ENCODE measurements at regions not wholly inside any gene's neighbourhood (a gene's known extent, or its start where the extent isn't known, plus 50 kb on each side); places are given as distances from the start of the nearest gene placed in this dataset.

- no peaks in the 10 kb centered on the region for H3K9me2 ChIP-seq (replicated peaks; ENCODE audit: control insufficient read depth, low read length)
- H3K4me3 ChIP-seq (ENCODE audit: low read length) = no peak overlapping the region
- no peaks in the 10 kb centered on the region for H3K9me3 ChIP-seq (ENCODE audit: control insufficient read depth, insufficient read depth, low read length)
- no peaks in the 10 kb centered on the region for H3K4me1 ChIP-seq (ENCODE audit: control insufficient read depth, low read length)
- H3K27me3 ChIP-seq (ENCODE audit: control insufficient read depth, low read length) = 0 out of 2 replicates have a peak, but pooled peaks cover 3% of the 10 kb centered on the region
- H3K36me3 ChIP-seq (ENCODE audit: control insufficient read depth, low read length) = no peaks in the 10 kb centered on the region
- no peaks in the 10 kb centered on the region for H3K79me2 ChIP-seq (ENCODE audit: control insufficient read depth, low read length)
- no peak overlapping the region for H3K27ac ChIP-seq (ENCODE audit: low read depth, low read length)
- H3K4me2 ChIP-seq (ENCODE audit: low read length) = no peak overlapping the region
- no peaks in the 10 kb centered on the region for H4K20me1 ChIP-seq (ENCODE audit: control insufficient read depth, insufficient read depth, low read depth, low read length)
- TF ChIP-seq CTCF (IDR thresholded peaks at IDR 0.05; ENCODE audit: low read depth, low read length, poor library complexity, severe bottlenecking) = no peak
- no peak for TF ChIP-seq EZH2phosphoT487 (IDR thresholded peaks at IDR 0.05; ENCODE audit: borderline replicate concordance, low read length)
- no peaks in the 10 kb centered on the region for H3F3A ChIP-seq (ENCODE audit: control insufficient read depth, insufficient read depth)
Observed at GRCh38 chr15:85869124-85869523, 74.4 kb upstream of the KLHL25 start.

GRCh38 chr15:85870216-85871014 is 75.7 kb upstream of the KLHL25 start:
- Histone ChIP-seq H4K20me1 (ENCODE audit: control insufficient read depth, insufficient read depth, low read depth, low read length) (no peaks in the 10 kb centered on the region), H3K4me1 (ENCODE audit: control insufficient read depth, low read length) (no peaks in the 10 kb centered on the region), H3K4me3 (ENCODE audit: low read length) (no peak overlapping the region), H3K9me3 (ENCODE audit: control insufficient read depth, insufficient read depth, low read length) (no peaks in the 10 kb centered on the region), H3K27me3 (ENCODE audit: control insufficient read depth, low read length) (0 out of 2 replicates have a peak, but pooled peaks cover 3% of the 10 kb centered on the region), H3K9me2 (replicated peaks; ENCODE audit: control insufficient read depth, low read length) (no peaks in the 10 kb centered on the region), H3F3A (ENCODE audit: control insufficient read depth, insufficient read depth) (no peaks in the 10 kb centered on the region), H3K79me2 (ENCODE audit: control insufficient read depth, low read length) (no peaks in the 10 kb centered on the region), H3K27ac (ENCODE audit: low read depth, low read length) (no peak overlapping the region), H3K4me2 (ENCODE audit: low read length) (no peak overlapping the region), H3K36me3 (ENCODE audit: control insufficient read depth, low read length) (no peaks in the 10 kb centered on the region)
- no peak for TF ChIP-seq CTCF (IDR thresholded peaks at IDR 0.05; ENCODE audit: low read depth, low read length, poor library complexity, severe bottlenecking)
- no peak for TF ChIP-seq EZH2phosphoT487 (IDR thresholded peaks at IDR 0.05; ENCODE audit: borderline replicate concordance, low read length)

- Histone ChIP-seq H3K4me3 (ENCODE audit: low read length) (no peak overlapping the region), H4K20me1 (ENCODE audit: control insufficient read depth, insufficient read depth, low read depth, low read length) (no peaks in the 10 kb centered on the region), H3F3A (ENCODE audit: control insufficient read depth, insufficient read depth) (no peaks in the 10 kb centered on the region), H3K9me3 (ENCODE audit: control insufficient read depth, insufficient read depth, low read length) (no peaks in the 10 kb centered on the region), H3K27me3 (ENCODE audit: control insufficient read depth, low read length) (0 out of 2 replicates have a peak, but pooled peaks cover 3% of the 10 kb centered on the region), H3K4me1 (ENCODE audit: control insufficient read depth, low read length) (no peaks in the 10 kb centered on the region), H3K4me2 (ENCODE audit: low read length) (no peak overlapping the region), H3K9me2 (replicated peaks; ENCODE audit: control insufficient read depth, low read length) (no peaks in the 10 kb centered on the region), H3K27ac (ENCODE audit: low read depth, low read length) (no peak overlapping the region), H3K79me2 (ENCODE audit: control insufficient read depth, low read length) (no peaks in the 10 kb centered on the region), H3K36me3 (ENCODE audit: control insufficient read depth, low read length) (no peaks in the 10 kb centered on the region)
- TF ChIP-seq EZH2phosphoT487 (IDR thresholded peaks at IDR 0.05; ENCODE audit: borderline replicate concordance, low read length) (no peak), CTCF (IDR thresholded peaks at IDR 0.05; ENCODE audit: low read depth, low read length, poor library complexity, severe bottlenecking) (no peak)
Observed at GRCh38 chr15:85871545-85871944, 76.8 kb upstream of the KLHL25 start.
